ENCODE measurements at regions not wholly inside any gene's neighbourhood (a gene's known extent, or its start where the extent isn't known, plus 50 kb on each side); places are given as distances from the start of the nearest gene placed in this dataset.

DNA sequence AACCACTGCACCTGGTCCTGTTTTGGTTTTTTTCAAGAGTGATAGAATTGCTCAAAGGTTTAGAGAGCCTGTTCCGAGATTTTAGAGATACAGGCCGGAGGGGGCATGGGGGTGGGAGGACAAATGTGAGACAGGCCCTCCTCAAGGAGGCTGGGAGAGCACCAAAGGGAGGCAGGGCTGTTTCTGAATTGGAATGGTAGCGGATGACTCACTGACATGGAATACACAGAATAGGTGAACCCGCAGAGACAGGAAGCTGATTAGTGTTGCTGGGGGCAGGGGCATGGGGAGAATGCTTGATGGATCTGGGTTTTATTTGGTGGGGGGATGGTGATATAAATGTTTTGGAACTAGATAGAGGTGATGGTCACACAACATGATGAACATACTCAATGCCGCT, 111.0 kb upstream of the MGAT5 start:
- Histone ChIP-seq H3K27me3 (no peaks in the 10 kb centered on the region), H3K27ac (no peak overlapping the region), H3K4me1 (peaks cover 0 to 41% (median 7%) of the 10 kb centered on the region in 3 donors), H3K9me3 (no peaks in the 10 kb centered on the region), H3K36me3 (no peaks in the 10 kb centered on the region), H3K4me3 (no peak overlapping the region)
- 81 to 89% methylated on average over 3 to 5 of the region's 5 CpGs for WGBS, 2 donors (ENCODE audit: low coverage in 1 of 2)
- ATAC-seq = no peak
- TF ChIP-seq, protein P1, sequence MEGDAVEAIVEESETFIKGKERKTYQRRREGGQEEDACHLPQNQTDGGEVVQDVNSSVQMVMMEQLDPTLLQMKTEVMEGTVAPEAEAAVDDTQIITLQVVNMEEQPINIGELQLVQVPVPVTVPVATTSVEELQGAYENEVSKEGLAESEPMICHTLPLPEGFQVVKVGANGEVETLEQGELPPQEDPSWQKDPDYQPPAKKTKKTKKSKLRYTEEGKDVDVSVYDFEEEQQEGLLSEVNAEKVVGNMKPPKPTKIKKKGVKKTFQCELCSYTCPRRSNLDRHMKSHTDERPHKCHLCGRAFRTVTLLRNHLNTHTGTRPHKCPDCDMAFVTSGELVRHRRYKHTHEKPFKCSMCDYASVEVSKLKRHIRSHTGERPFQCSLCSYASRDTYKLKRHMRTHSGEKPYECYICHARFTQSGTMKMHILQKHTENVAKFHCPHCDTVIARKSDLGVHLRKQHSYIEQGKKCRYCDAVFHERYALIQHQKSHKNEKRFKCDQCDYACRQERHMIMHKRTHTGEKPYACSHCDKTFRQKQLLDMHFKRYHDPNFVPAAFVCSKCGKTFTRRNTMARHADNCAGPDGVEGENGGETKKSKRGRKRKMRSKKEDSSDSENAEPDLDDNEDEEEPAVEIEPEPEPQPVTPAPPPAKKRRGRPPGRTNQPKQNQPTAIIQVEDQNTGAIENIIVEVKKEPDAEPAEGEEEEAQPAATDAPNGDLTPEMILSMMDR (IDR thresholded peaks at IDR 0.05) = no peak
- TF ChIP-seq POLR2A (IDR thresholded peaks at IDR 0.05) (no peak), EP300 (IDR thresholded peaks at IDR 0.05) (no peak), POLR2AphosphoS5 (IDR thresholded peaks at IDR 0.05) (no peak)

DNA sequence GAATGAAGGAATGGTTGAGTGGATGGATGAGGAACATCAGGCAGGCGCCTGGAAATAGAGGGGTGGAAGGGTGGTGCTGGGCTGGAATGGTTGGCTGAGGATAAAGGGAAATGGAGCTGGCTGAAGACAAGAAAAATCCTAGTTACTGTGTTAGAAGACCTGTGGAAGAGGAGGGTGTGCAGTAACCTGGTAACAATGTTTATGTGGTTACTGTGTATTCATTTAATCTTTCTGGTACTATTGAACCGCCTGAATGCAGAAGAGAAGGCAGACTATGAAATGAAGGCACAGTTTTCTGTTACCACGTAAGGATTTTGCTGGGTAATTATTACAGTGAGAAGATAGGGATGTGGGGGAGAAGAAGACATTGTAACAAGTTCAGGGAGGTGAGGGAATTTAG, 110.3 kb upstream of the MGAT5 start:
- 48% methylated on average over 3 of the region's 3 CpGs for WGBS, 2 donors (ENCODE audit: low coverage in 1 of 2)
- H3K27ac ChIP-seq = peak overlapping the region in 1 of 4 donors; percentile 31
- no peak for ATAC-seq
- no peaks in the 10 kb centered on the region for H3K36me3 ChIP-seq
- H3K27me3 ChIP-seq = no peaks in the 10 kb centered on the region
- no peak overlapping the region for H3K4me3 ChIP-seq
- H3K4me1 ChIP-seq = peaks cover 0 to 35% (median 4%) of the 10 kb centered on the region in 3 donors
- TF ChIP-seq POLR2A (IDR thresholded peaks at IDR 0.05) = no peak
- TF ChIP-seq, protein P1 (IDR thresholded peaks at IDR 0.05) = no peak
- TF ChIP-seq EP300 (IDR thresholded peaks at IDR 0.05) = no peak
- TF ChIP-seq POLR2AphosphoS5 (IDR thresholded peaks at IDR 0.05) = no peak
- H3K9me3 ChIP-seq = no peaks in the 10 kb centered on the region

DNA sequence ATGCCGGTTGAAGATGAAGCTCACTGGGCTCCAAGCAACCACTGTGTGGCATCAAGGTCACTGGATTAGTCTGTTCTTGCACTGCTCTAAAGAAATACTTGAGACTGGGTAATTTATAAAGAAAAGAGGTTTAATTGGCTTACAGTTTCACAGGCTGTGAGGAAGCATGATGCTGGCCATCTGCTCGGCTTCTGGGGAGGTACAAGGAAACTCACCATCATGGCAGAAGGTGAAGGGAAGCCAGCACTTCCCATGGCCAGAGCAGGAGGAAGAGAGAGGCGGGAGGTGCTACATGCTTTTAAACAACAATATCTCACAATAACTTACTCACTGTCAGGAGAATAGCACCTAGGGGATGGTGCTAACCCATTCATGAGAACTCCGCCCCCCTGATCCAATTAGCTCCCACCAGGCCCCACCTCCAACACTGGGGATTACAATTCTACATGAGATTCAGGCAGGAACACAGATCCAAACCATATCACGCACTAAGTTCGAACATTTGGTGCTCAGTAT, 109.7 kb upstream of the MGAT5 start:
- 80 to 98% methylated on average over 5 of the region's 6 CpGs for WGBS, 2 donors (ENCODE audit: low coverage in 1 of 2)
- no peaks in the 10 kb centered on the region for H3K27me3 ChIP-seq
- no peak for TF ChIP-seq POLR2A (IDR thresholded peaks at IDR 0.05)
- no peak for TF ChIP-seq POLR2AphosphoS5 (IDR thresholded peaks at IDR 0.05)
- TF ChIP-seq, protein P1 (IDR thresholded peaks at IDR 0.05) = no peak
- TF ChIP-seq EP300 (IDR thresholded peaks at IDR 0.05) = no peak
- H3K4me3 ChIP-seq = no peak overlapping the region
- no peaks in the 10 kb centered on the region for H3K36me3 ChIP-seq
- peaks cover 0 to 32% (median 4%) of the 10 kb centered on the region in 3 donors for H3K4me1 ChIP-seq
- no peak overlapping the region for H3K27ac ChIP-seq
- H3K9me3 ChIP-seq = no peaks in the 10 kb centered on the region
- ATAC-seq = no peak

DNA sequence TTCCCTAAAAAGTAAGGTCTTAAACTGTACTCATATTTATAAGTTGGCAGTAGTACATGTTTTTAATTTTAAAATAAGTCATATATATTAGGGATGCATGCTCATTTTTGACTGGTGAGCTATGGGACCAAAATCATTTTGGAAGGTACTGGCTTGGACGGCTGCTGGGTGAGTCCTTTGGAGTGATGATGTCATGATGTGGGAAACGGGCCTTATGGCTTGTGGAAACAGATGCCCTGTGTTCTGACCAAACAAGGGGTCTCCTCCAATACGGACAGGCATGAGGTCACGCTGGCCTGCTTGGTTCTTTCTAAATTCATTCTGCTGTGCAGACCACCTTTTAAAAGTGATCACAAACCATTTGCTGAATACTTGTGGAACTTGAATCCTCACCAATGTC, 109.2 kb upstream of the MGAT5 start:
- ATAC-seq = no peak
- 53 to 68% methylated on average over 4 of the region's 4 CpGs for WGBS, 2 donors (ENCODE audit: low coverage in 1 of 2)
- H3K4me3 ChIP-seq = no peak overlapping the region
- H3K27me3 ChIP-seq = no peaks in the 10 kb centered on the region
- H3K4me1 ChIP-seq = peaks cover 0 to 27% (median 4%) of the 10 kb centered on the region in 3 donors
- TF ChIP-seq EP300 (IDR thresholded peaks at IDR 0.05) (no peak), POLR2A (IDR thresholded peaks at IDR 0.05) (no peak), POLR2AphosphoS5 (IDR thresholded peaks at IDR 0.05) (no peak)
- TF ChIP-seq, protein P1 (IDR thresholded peaks at IDR 0.05) = no peak
- H3K36me3 ChIP-seq = no peaks in the 10 kb centered on the region
- H3K9me3 ChIP-seq = no peaks in the 10 kb centered on the region
- no peak overlapping the region for H3K27ac ChIP-seq

DNA sequence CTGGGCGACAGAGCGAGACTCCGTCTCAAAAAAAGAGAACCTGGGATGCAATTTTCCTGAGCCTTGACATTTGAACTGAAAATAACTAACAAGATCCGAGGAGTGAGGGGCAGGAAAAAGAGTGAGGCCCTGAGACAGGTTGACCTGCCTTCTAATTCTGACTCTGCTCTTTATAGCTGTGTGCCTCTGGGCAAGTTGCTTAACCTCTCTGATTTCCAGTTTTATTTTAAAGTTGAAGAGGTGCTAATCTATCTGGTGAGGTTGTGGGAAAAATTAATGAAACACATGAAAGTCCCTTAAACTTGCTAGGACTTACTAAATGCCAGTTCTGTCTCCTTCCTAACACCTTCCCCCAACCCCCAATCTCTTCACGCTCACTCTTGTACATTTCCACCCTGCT, 108.4 kb upstream of the MGAT5 start:
- H3K4me3 ChIP-seq = no peak overlapping the region
- no peaks in the 10 kb centered on the region for H3K36me3 ChIP-seq
- no peaks in the 10 kb centered on the region for H3K9me3 ChIP-seq
- no peak for ATAC-seq
- WGBS, 2 donors (ENCODE audit: low coverage in 1 of 2) = 92 to 94% methylated on average over 4 of the region's 5 CpGs
- H3K27me3 ChIP-seq = no peaks in the 10 kb centered on the region
- peaks cover 0 to 18% (median 4%) of the 10 kb centered on the region in 3 donors for H3K4me1 ChIP-seq
- no peak overlapping the region for H3K27ac ChIP-seq
- no peak for TF ChIP-seq EP300 (IDR thresholded peaks at IDR 0.05)
- TF ChIP-seq POLR2AphosphoS5 (IDR thresholded peaks at IDR 0.05) = no peak
- TF ChIP-seq, protein P1 (IDR thresholded peaks at IDR 0.05) = no peak
- no peak for TF ChIP-seq POLR2A (IDR thresholded peaks at IDR 0.05)

Data from gastroesophageal sphincter (tissue), 4 donors.